SK-N-SH treated with all-trans-retinoic acid at 6 μM for 48 hours (cell line): ENCODE measurements at regions not wholly inside any gene's neighbourhood (a gene's known extent, or its start where the extent isn't known, plus 50 kb on each side); places are given as distances from the start of the nearest gene placed in this dataset.
"Not testable (repeated sequence)": the region's sequence is repeated elsewhere in the genome, so short reads cannot be mapped to it uniquely, and the experiment has no call there.

ENCODE experiments used
- ATAC-seq: fragments of 200-7000 bp; cut with Tn5 transposase; 3 replicates; pipeline ENCODE4 v1.9.1; 2020; ENCODE audit warnings: mild to moderate bottlenecking, moderate library complexity
- BACH2 ChIP-seq: fragments of 250-450 bp; sonication (Bioruptor Pico); IDR thresholded peaks from 2 replicates; pipeline ENCODE4 v1.9.0; 2021; ENCODE audit warnings: mild to moderate bottlenecking, borderline replicate concordance
- ESRRG ChIP-seq: fragments of 250-450 bp; sonication (Bioruptor Pico); IDR thresholded peaks from 2 replicates; pipeline ENCODE4 v1.6.1; 2021; ENCODE audit warnings: mild to moderate bottlenecking
- GLIS3 ChIP-seq: fragments of 250-450 bp; sonication (Bioruptor Pico); IDR thresholded peaks from 2 replicates; pipeline ENCODE4 v1.5.0; 2020; ENCODE audit warnings: mild to moderate bottlenecking, moderate library complexity
- OSR1 ChIP-seq: fragments of 250-450 bp; sonication (Bioruptor Pico); IDR thresholded peaks from 2 replicates; pipeline ENCODE4 v1.8.0; 2022; ENCODE audit warnings: moderate library complexity, mild to moderate bottlenecking, inconsistent platforms
- PPARA ChIP-seq: fragments of 250-450 bp; sonication (Bioruptor Pico); IDR thresholded peaks from 2 replicates; pipeline ENCODE4 v1.5.0; 2020; ENCODE audit warnings: mild to moderate bottlenecking, borderline replicate concordance
- RARB ChIP-seq: fragments of 250-450 bp; sonication (Bioruptor Pico); IDR thresholded peaks from 2 replicates; pipeline ENCODE4 v1.8.0; 2021; ENCODE audit warnings: mild to moderate bottlenecking, moderate library complexity
- SNAI2 ChIP-seq: fragments of 250-450 bp; sonication (Bioruptor Pico); IDR thresholded peaks from 2 replicates; pipeline ENCODE4 v1.5.0; 2020; ENCODE audit warnings: mild to moderate bottlenecking, moderate library complexity
- TCF4 ChIP-seq: fragments of 250-450 bp; sonication (Bioruptor Pico); IDR thresholded peaks from 2 replicates; pipeline ENCODE4 v1.8.0; 2021; ENCODE audit warnings: mild to moderate bottlenecking, moderate library complexity, borderline replicate concordance
- TOX ChIP-seq: fragments of 250-450 bp; sonication (Bioruptor Pico); IDR thresholded peaks from 2 replicates; pipeline ENCODE4 v1.8.0; 2021; ENCODE audit warnings: mild to moderate bottlenecking, moderate library complexity, borderline replicate concordance
- ZC3H10 ChIP-seq: fragments of 250-450 bp; sonication (Bioruptor Pico); IDR thresholded peaks from 2 replicates; pipeline ENCODE4 v1.5.1; 2021; ENCODE audit warnings: mild to moderate bottlenecking, moderate library complexity
- ZFP3 ChIP-seq: fragments of 250-450 bp; sonication (Bioruptor Pico); IDR thresholded peaks from 2 replicates; pipeline ENCODE4 v1.5.0; 2020; ENCODE audit warnings: mild to moderate bottlenecking, moderate library complexity
- ZFP30 ChIP-seq: fragments of 450-650 bp; formaldehyde crosslinking; IDR thresholded peaks from 2 replicates; pipeline ENCODE4 v1.5.0; 2022; ENCODE audit warnings: mild to moderate bottlenecking, moderate library complexity
- ZNF70 ChIP-seq: fragments of 450-650 bp; formaldehyde crosslinking; IDR thresholded peaks from 2 replicates; pipeline ENCODE4 v1.5.0; 2020; ENCODE audit warnings: mild to moderate bottlenecking, moderate library complexity
- ZNF8 ChIP-seq: fragments of 450-650 bp; formaldehyde crosslinking; IDR thresholded peaks from 2 replicates; pipeline ENCODE4 v1.5.0; 2020; ENCODE audit warnings: mild to moderate bottlenecking, moderate library complexity
- TF ChIP-seq, protein P1 (sequence below): fragments of 250-450 bp; sonication (Bioruptor Pico); IDR thresholded peaks from 2 replicates; pipeline ENCODE4 v1.5.1; 2020; ENCODE audit warnings: low read depth, mild to moderate bottlenecking, moderate library complexity
- TF ChIP-seq, protein P2 (sequence below): fragments of 250-450 bp; sonication (Bioruptor Pico); IDR thresholded peaks from 2 replicates; pipeline ENCODE4 v1.8.0; 2021; ENCODE audit warnings: low read depth, mild to moderate bottlenecking, moderate library complexity, borderline replicate concordance
- TF ChIP-seq, protein P3 (sequence below): fragments of 250-450 bp; sonication (Bioruptor Pico); IDR thresholded peaks from 2 replicates; pipeline ENCODE4 v1.5.1; 2021; ENCODE audit warnings: mild to moderate bottlenecking, moderate library complexity
- TF ChIP-seq, protein P4 (sequence below): fragments of 250-450 bp; sonication (Bioruptor Pico); IDR thresholded peaks from 2 replicates; pipeline ENCODE4 v1.5.0; 2020; ENCODE audit warnings: mild to moderate bottlenecking, moderate library complexity

DNA sequence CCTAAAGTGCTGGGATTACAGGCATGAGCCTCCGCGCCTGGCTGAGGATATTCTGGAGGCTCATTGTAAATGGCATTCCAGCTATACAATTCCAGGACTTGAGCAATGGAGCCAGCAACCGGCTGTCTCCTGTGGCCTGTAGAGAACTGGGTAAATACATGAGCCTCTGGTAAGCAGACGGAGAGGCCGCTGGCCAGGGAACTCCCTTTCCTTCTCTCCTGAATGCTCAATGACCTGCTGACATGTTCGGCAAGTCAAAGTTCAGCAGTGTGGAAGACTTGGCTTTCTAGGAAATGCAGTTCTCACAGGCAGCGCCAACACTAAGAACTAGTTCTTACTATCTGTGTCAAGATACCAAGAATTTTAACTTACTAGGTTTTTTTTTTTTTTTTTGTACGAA is 139.8 kb downstream of the SEPTIN7 start:
- ATAC-seq = not testable (repeated sequence)

DNA sequence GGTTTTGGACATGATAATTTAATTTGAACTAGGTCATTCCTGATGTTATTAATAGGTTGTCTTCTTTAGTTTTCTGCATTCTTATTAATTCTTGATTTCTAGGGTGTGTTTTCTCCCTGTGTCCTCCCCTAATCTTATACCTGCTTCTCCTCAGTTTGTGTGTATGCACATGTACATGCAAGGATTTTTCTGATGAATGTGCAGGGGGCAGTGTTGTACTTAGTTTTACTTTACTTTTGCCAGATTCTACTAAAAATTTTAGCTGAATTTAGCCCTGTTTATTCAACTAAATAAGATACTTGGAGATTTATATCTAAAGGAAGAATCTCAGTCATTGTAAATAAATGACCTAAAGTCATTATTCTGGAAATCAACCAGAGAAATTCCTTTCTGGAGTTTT is 144.8 kb downstream of the SEPTIN7 start:
- ATAC-seq = peak; percentile 76

DNA sequence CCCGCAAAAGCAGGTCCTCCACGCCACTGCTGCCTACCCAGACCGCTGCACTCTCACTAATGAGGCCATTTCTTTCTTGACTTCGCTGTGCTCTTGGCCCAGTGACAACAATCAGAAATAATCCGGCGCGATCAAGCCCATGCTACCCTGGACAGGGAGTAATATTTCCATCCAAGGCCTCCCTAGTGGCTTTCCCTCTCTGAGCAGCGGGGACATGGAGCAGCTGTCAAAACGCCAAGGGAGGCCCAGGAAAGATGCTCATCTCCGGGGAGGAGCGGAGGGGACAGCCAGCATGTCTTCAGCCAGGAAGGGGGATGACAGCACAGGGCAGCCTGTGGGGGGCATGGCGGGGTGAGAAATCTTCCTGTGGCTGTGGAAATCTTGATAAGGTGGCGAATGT is 154.9 kb downstream of the SEPTIN7 start:
- not testable (repeated sequence) for ATAC-seq

DNA sequence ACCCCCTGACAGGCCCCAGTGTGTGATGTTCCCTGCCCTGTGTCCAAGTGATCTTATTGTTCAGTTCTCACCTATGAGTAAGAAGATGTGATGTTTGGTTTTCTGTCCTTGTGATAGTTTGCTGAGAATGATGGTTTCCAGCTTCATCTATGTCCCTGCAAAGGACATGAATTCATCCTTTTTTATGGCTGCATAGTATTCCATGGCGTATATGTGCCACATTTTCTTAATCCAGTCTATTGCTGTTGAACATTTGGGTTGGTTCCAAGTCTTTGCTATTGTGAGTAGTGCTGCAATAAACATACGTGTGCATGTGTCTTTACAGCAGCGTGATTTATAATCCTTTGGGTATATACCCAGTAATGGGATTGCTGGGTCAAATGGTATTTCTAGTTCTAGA is 156.1 kb downstream of the SEPTIN7 start:
- ATAC-seq = not testable (repeated sequence)
- peak; percentile 77 for TF ChIP-seq ZNF8 (CRISPR knock-in tag)

DNA sequence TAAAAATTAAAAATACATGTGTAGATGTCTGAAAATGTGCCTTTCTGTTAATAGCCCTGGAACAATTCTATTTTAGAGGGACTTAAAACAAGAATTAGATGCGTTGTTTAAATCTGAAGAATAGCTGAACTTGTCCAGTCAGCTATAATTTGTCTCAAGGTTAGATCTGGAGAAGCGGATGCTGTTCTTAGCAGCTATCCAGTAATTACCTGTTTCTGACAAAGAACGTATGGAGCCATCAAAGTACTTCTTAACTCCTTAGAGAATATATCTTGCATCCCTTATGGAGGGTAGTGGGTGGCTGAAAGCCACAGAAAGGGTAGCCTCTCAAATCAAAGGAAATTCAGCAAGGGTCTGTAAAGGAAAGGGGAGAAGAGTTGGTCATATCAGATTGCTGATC is 160.4 kb downstream of the SEPTIN7 start:
- ATAC-seq = not testable (repeated sequence)

DNA sequence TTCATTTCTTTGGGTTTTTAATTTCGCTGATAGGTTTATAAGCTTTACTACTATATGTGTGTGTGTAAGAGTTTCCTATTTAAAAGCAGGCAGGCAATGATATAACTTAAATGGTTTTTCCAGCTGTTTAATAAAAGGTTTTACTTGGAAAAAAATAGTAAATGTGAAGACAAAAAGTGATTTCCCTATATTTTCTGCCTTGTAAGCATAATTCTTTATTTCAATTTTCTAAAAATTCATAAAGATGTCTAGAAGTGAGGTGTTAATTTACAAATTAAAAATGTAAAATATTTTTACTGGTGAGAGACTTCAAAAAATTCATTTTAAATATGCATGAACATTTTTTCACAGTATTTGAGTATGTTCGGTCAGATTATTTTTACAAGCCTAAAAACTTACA is 161.8 kb downstream of the SEPTIN7 start:
- ATAC-seq = not testable (repeated sequence)

DNA sequence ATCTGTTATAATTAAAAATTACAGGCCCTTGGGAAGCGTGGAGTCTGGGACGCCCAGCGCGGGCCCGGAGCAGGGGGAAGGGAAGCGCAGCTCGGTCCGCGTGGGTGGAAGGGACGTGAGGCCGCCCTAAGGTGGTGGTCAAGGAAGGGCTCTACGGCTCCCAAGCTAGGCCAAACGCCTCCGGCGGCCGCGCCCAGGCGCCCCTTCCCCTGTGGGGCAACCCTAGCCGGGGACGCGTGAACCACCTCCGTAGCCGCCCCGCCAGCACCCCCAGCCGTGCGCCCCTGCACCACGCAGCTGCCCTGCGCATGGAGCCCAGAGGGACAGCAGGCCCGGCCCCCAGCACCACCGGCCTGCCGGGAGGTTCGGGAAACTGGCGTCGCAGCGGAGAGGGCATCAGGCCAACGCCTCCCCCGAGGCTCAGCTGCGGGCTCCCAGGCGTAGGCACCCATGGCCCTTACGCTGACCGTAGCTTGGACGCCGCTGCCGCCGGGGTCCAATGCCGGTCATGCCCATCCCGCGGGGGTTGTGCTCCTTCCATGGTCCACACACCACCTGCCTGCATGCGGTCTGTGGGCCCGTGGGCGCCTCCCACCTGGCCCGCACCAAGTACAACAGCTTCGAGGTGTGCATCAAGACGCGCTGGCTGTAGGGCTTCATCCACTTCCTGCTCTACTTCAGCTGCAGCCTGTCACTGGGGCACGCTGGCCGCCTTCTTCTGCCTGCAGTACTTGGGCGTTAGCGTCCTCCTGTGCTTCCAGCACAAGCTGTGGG is 166.7 kb downstream of the SEPTIN7 start:
- no peak for TF ChIP-seq TCF4 (CRISPR knock-in tag)
- TF ChIP-seq PPARA (CRISPR knock-in tag) = no peak
- TF ChIP-seq BACH2 = no peak
- TF ChIP-seq ZFP30 (CRISPR knock-in tag) = no peak
- TF ChIP-seq SNAI2 (CRISPR knock-in tag) = no peak
- no peak for TF ChIP-seq ZNF8 (CRISPR knock-in tag)
- TF ChIP-seq GLIS3 (CRISPR knock-in tag) = no peak
- TF ChIP-seq, protein P1, sequence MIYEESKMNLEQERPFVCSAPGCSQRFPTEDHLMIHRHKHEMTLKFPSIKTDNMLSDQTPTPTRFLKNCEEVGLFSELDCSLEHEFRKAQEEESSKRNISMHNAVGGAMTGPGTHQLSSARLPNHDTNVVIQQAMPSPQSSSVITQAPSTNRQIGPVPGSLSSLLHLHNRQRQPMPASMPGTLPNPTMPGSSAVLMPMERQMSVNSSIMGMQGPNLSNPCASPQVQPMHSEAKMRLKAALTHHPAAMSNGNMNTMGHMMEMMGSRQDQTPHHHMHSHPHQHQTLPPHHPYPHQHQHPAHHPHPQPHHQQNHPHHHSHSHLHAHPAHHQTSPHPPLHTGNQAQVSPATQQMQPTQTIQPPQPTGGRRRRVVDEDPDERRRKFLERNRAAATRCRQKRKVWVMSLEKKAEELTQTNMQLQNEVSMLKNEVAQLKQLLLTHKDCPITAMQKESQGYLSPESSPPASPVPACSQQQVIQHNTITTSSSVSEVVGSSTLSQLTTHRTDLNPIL (CRISPR knock-in tag) = no peak
- TF ChIP-seq, protein P2, sequence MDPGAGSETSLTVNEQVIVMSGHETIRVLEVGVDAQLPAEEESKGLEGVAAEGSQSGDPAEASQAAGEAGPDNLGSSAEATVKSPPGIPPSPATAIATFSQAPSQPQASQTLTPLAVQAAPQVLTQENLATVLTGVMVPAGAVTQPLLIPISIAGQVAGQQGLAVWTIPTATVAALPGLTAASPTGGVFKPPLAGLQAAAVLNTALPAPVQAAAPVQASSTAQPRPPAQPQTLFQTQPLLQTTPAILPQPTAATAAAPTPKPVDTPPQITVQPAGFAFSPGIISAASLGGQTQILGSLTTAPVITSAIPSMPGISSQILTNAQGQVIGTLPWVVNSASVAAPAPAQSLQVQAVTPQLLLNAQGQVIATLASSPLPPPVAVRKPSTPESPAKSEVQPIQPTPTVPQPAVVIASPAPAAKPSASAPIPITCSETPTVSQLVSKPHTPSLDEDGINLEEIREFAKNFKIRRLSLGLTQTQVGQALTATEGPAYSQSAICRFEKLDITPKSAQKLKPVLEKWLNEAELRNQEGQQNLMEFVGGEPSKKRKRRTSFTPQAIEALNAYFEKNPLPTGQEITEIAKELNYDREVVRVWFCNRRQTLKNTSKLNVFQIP (CRISPR knock-in tag) = no peak
- no peak for TF ChIP-seq ZC3H10 (CRISPR knock-in tag)
- TF ChIP-seq ZFP3 (CRISPR knock-in tag) = no peak
- TF ChIP-seq, protein P3, sequence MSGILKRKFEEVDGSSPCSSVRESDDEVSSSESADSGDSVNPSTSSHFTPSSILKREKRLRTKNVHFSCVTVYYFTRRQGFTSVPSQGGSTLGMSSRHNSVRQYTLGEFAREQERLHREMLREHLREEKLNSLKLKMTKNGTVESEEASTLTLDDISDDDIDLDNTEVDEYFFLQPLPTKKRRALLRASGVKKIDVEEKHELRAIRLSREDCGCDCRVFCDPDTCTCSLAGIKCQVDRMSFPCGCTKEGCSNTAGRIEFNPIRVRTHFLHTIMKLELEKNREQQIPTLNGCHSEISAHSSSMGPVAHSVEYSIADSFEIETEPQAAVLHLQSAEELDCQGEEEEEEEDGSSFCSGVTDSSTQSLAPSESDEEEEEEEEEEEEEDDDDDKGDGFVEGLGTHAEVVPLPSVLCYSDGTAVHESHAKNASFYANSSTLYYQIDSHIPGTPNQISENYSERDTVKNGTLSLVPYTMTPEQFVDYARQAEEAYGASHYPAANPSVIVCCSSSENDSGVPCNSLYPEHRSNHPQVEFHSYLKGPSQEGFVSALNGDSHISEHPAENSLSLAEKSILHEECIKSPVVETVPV (CRISPR knock-in tag) = no peak

DNA sequence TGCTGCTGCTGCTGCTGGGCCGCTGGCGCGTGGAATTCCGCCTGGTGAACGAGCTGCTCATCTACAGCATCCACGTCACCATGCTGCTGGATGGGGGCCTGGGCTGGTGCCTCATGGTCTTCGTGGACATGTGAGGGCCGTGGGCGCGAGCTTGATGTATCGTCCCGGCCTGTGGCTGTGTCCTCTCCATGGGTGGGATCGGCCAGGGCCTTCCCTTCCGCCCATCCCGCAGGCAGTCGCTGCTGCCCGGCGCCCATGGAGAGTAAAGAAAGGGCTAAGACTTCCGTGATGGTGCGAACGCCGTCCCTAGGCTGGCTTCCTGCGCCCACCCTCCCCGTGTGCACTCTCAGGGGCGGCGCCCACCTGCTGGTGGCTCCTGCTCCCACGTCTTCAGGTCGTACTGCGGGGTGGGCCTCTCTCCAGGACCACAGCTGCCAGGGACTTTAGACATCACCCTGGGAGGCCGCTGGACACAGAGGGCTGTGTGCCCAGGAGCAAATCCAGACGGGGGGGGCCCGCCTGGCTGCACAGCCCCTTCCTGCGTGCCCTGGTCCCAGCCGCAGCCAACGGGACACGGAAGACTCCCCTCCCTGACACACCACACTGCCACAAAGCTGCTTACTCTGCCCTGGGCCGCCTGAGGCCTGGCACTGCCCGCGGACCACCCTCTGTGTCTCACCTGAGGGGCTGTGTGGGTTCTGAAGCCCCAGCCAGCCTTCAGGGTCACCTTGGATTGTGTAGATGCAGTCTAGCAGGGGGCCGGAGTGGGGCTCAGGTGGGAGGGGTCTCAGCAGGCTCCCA is 167.5 kb downstream of the SEPTIN7 start:
- no peak for ATAC-seq
- no peak for TF ChIP-seq ESRRG (CRISPR knock-in tag)
- no peak for TF ChIP-seq PPARA (CRISPR knock-in tag)
- no peak for TF ChIP-seq ZFP30 (CRISPR knock-in tag)
- TF ChIP-seq TOX (CRISPR knock-in tag) = no peak
- TF ChIP-seq ZNF8 (CRISPR knock-in tag) = no peak
- TF ChIP-seq, protein P4, sequence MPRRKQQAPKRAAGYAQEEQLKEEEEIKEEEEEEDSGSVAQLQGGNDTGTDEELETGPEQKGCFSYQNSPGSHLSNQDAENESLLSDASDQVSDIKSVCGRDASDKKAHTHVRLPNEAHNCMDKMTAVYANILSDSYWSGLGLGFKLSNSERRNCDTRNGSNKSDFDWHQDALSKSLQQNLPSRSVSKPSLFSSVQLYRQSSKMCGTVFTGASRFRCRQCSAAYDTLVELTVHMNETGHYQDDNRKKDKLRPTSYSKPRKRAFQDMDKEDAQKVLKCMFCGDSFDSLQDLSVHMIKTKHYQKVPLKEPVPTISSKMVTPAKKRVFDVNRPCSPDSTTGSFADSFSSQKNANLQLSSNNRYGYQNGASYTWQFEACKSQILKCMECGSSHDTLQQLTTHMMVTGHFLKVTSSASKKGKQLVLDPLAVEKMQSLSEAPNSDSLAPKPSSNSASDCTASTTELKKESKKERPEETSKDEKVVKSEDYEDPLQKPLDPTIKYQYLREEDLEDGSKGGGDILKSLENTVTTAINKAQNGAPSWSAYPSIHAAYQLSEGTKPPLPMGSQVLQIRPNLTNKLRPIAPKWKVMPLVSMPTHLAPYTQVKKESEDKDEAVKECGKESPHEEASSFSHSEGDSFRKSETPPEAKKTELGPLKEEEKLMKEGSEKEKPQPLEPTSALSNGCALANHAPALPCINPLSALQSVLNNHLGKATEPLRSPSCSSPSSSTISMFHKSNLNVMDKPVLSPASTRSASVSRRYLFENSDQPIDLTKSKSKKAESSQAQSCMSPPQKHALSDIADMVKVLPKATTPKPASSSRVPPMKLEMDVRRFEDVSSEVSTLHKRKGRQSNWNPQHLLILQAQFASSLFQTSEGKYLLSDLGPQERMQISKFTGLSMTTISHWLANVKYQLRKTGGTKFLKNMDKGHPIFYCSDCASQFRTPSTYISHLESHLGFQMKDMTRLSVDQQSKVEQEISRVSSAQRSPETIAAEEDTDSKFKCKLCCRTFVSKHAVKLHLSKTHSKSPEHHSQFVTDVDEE (CRISPR knock-in tag) = no peak
- TF ChIP-seq ZFP3 (CRISPR knock-in tag) = no peak
- TF ChIP-seq, protein P1 (CRISPR knock-in tag) = no peak
- no peak for TF ChIP-seq ZC3H10 (CRISPR knock-in tag)
- no peak for TF ChIP-seq BACH2
- no peak for TF ChIP-seq ZNF70 (CRISPR knock-in tag)
- no peak for TF ChIP-seq GLIS3 (CRISPR knock-in tag)
- no peak for TF ChIP-seq TCF4 (CRISPR knock-in tag)
- no peak for TF ChIP-seq RARB
- TF ChIP-seq OSR1 (CRISPR knock-in tag) = no peak

More for the DNA sequence above, 166.7 kb downstream of the SEPTIN7 start:
- no peak for ATAC-seq
